Esophagus squamous epithelium (tissue), 4 donors: ENCODE measurements at regions not wholly inside any gene's neighbourhood (a gene's known extent, or its start where the extent isn't known, plus 50 kb on each side); places are given as distances from the start of the nearest gene placed in this dataset.

Experiments used
- POLR2A ChIP-seq, 4 donors: fragments of 450-650 bp; IDR thresholded peaks; one replicate each; pipeline ENCODE4 v1.6.1; 2017; ENCODE audit warnings: antibody characterized with exemption in 4 of 4, mild to moderate bottlenecking in 4 of 4, moderate library complexity in 3 of 4
- TF ChIP-seq, protein P1 (sequence below), 6 experiments: fragments of 450-650 bp in 4 of 6; fragments of 200-600 bp in 2 of 6; sonication (generic) in 2 of 6; IDR thresholded peaks; one replicate each; pipeline ENCODE4 v1.5.1; 2016 to 2019; ENCODE audit warnings: antibody characterized with exemption in 6 of 6, mild to moderate bottlenecking in 4 of 6, moderate library complexity in 4 of 6

- TF ChIP-seq, protein P1, sequence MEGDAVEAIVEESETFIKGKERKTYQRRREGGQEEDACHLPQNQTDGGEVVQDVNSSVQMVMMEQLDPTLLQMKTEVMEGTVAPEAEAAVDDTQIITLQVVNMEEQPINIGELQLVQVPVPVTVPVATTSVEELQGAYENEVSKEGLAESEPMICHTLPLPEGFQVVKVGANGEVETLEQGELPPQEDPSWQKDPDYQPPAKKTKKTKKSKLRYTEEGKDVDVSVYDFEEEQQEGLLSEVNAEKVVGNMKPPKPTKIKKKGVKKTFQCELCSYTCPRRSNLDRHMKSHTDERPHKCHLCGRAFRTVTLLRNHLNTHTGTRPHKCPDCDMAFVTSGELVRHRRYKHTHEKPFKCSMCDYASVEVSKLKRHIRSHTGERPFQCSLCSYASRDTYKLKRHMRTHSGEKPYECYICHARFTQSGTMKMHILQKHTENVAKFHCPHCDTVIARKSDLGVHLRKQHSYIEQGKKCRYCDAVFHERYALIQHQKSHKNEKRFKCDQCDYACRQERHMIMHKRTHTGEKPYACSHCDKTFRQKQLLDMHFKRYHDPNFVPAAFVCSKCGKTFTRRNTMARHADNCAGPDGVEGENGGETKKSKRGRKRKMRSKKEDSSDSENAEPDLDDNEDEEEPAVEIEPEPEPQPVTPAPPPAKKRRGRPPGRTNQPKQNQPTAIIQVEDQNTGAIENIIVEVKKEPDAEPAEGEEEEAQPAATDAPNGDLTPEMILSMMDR (IDR thresholded peaks at IDR 0.05): no peak
- no peak for TF ChIP-seq POLR2A (IDR thresholded peaks at IDR 0.05)
Observed at GRCh38 chr16:73339821-73340220, 291.9 kb upstream of the ZFHX3 start.
